Nephron (organoid): ENCODE measurements at regions not wholly inside any gene's neighbourhood (a gene's known extent, or its start where the extent isn't known, plus 50 kb on each side); places are given as distances from the start of the nearest gene placed in this dataset.

Experiments used
- H3K27ac Mint-ChIP-seq, 3 experiments: 2 replicates each; pipeline ENCODE4 v1.8.0; 2020; ENCODE audit warnings: mixed read lengths in 3 of 3, mild to moderate bottlenecking in 2 of 3, moderate library complexity in 1 of 3
- H3K27me3 Mint-ChIP-seq: 2 replicates; pipeline ENCODE4 v1.8.0; 2021; ENCODE audit warnings: low read depth, mild to moderate bottlenecking, moderate library complexity, mixed read lengths
- H3K36me3 Mint-ChIP-seq: 2 replicates; pipeline ENCODE4 v1.8.0; 2020; ENCODE audit warnings: low read depth, mixed read lengths
- H3K4me1 Mint-ChIP-seq: 2 replicates; pipeline ENCODE4 v1.8.0; 2020; ENCODE audit warnings: mixed read lengths
- H3K4me3 Mint-ChIP-seq, 3 experiments: 2 replicates each; pipeline ENCODE4 v1.8.0; 2020; ENCODE audit warnings: mild to moderate bottlenecking in 3 of 3, mixed read lengths in 3 of 3, moderate library complexity in 2 of 3
- H3K9me3 Mint-ChIP-seq: 2 replicates; pipeline ENCODE4 v1.8.0; 2020; ENCODE audit warnings: mixed read lengths
- TF ChIP-seq, protein P1 (sequence below), 3 experiments: fragments of 200-600 bp; sonication (generic); IDR thresholded peaks; one replicate each; pipeline ENCODE4 v1.5.0; 2021; ENCODE audit warnings: antibody characterized with exemption in 3 of 3; ENCODE audit not compliant: unreplicated experiment in 3 of 3

DNA sequence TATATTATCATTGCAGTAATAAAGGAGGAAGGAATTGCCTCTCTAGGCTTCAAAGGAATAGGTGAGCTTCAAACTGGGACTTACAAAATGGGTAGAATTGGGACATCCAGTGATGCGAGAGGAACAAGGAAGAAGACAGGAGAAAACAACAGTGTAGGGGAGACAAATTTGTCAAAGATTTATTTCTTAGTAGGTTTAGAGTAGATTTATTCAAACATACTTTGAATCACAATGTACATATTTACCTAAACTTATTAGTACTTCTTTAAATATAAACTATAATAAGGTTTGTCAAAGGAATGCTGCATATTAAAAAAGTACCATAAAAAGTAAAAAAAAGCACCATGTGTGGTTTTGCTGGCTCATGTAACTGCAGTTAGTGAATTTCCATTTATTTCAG is 161.4 kb upstream of the CDH2 start:
- no peaks in the 10 kb centered on the region for H3K36me3 Mint-ChIP-seq
- H3K4me3 Mint-ChIP-seq: no peak overlapping the region
- TF ChIP-seq, protein P1, sequence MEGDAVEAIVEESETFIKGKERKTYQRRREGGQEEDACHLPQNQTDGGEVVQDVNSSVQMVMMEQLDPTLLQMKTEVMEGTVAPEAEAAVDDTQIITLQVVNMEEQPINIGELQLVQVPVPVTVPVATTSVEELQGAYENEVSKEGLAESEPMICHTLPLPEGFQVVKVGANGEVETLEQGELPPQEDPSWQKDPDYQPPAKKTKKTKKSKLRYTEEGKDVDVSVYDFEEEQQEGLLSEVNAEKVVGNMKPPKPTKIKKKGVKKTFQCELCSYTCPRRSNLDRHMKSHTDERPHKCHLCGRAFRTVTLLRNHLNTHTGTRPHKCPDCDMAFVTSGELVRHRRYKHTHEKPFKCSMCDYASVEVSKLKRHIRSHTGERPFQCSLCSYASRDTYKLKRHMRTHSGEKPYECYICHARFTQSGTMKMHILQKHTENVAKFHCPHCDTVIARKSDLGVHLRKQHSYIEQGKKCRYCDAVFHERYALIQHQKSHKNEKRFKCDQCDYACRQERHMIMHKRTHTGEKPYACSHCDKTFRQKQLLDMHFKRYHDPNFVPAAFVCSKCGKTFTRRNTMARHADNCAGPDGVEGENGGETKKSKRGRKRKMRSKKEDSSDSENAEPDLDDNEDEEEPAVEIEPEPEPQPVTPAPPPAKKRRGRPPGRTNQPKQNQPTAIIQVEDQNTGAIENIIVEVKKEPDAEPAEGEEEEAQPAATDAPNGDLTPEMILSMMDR (IDR thresholded peaks at IDR 0.05; ENCODE audit: unreplicated experiment in 3 of 3): no peak
- H3K4me1 Mint-ChIP-seq: no peaks in the 10 kb centered on the region
- no peak overlapping the region for H3K27ac Mint-ChIP-seq
- H3K27me3 Mint-ChIP-seq: no peaks in the 10 kb centered on the region
- H3K9me3 Mint-ChIP-seq: no peaks in the 10 kb centered on the region

DNA sequence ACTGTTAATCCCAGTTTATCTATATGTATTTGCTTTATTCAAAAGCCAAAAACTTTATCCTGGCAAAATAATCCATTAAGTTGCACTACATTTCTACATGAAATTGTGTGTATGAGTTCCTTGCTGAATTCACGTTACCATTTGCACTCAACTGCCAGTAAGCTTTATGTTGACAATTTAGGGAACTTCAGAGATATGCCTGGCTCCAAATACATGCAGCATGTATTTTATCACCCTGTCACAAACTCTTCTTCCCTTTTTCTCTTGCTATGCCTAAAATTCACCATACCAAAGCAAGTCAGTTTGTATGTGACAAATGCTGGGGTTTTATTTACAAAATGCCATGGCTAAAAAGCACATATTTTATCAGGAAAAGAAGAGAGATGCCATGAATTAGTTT is 157.6 kb upstream of the CDH2 start:
- TF ChIP-seq, protein P1 (IDR thresholded peaks at IDR 0.05; ENCODE audit: unreplicated experiment in 3 of 3): no peak
- Mint-ChIP-seq H3K27me3 (no peaks in the 10 kb centered on the region), H3K4me3 (no peak overlapping the region), H3K9me3 (no peaks in the 10 kb centered on the region), H3K4me1 (no peaks in the 10 kb centered on the region), H3K27ac (no peak overlapping the region), H3K36me3 (no peaks in the 10 kb centered on the region)

DNA sequence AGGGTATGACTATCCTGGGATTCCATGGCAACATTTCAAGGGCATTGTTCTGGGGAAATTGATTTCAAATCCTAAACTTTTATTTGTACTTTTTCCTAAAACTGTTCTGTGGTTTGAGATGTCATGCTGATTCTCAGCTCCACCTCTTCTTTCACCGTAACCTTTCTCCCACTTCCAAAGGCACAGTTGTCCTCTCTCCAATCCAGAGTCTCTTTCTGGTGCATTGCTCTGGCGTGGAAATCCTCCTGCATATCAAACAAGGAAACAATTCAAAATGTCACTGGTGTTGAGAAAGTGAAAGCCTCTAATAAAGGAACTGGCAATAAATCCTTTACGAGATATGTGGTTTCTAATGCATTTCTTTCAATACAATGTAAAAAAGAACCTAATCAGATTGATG is 155.1 kb upstream of the CDH2 start:
- no peaks in the 10 kb centered on the region for H3K36me3 Mint-ChIP-seq
- H3K4me3 Mint-ChIP-seq: no peak overlapping the region
- H3K27me3 Mint-ChIP-seq: no peaks in the 10 kb centered on the region
- no peaks in the 10 kb centered on the region for H3K4me1 Mint-ChIP-seq
- TF ChIP-seq, protein P1 (IDR thresholded peaks at IDR 0.05; ENCODE audit: unreplicated experiment in 3 of 3): no peak
- no peak overlapping the region for H3K27ac Mint-ChIP-seq
- no peaks in the 10 kb centered on the region for H3K9me3 Mint-ChIP-seq

DNA sequence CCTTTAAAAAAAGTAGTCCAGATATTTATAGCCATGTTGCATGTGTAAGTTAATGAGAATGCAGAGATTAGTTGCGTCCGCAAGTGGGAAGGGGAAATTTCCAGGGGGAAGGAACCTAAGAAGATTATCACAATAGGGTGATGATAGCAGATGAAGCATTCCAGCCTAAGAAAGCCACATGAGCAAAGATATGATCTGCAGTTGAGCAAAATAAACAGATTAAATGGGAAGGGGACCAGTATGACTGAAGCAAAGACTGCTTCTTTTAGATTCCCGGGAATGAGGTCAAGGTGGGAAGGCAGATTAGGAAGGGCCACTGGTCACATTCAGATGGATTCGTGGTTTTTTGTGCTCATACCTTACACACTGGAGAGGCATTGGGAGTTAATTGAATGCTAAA is 154.6 kb upstream of the CDH2 start:
- no peak overlapping the region for H3K27ac Mint-ChIP-seq
- H3K9me3 Mint-ChIP-seq: no peaks in the 10 kb centered on the region
- TF ChIP-seq, protein P1 (IDR thresholded peaks at IDR 0.05; ENCODE audit: unreplicated experiment in 3 of 3): no peak
- no peak overlapping the region for H3K4me3 Mint-ChIP-seq
- no peaks in the 10 kb centered on the region for H3K36me3 Mint-ChIP-seq
- H3K4me1 Mint-ChIP-seq: no peaks in the 10 kb centered on the region
- H3K27me3 Mint-ChIP-seq: no peaks in the 10 kb centered on the region

DNA sequence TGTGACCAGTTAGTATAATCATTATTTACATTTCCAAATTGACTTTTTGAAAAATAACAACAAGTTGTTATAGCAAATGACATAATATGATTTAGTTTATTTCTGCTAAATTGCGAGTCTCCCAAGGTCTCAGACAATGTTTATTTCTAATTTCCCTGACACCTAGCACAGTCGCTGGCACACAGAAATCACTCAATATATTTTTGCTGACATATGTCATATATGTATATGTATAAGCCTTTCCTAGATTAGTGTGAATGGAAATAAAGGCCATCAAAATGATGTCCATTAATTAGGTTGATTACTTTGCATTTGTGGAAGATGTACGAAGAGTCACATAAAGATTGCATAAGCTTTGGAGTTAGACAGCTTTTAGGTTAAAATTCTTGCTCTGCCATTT is 136.7 kb upstream of the CDH2 start:
- Mint-ChIP-seq H3K36me3 (no peaks in the 10 kb centered on the region), H3K9me3 (no peaks in the 10 kb centered on the region), H3K27ac (no peak overlapping the region), H3K27me3 (no peaks in the 10 kb centered on the region), H3K4me1 (no peaks in the 10 kb centered on the region), H3K4me3 (no peak overlapping the region)
- TF ChIP-seq, protein P1 (IDR thresholded peaks at IDR 0.05; ENCODE audit: unreplicated experiment in 3 of 3): no peak

DNA sequence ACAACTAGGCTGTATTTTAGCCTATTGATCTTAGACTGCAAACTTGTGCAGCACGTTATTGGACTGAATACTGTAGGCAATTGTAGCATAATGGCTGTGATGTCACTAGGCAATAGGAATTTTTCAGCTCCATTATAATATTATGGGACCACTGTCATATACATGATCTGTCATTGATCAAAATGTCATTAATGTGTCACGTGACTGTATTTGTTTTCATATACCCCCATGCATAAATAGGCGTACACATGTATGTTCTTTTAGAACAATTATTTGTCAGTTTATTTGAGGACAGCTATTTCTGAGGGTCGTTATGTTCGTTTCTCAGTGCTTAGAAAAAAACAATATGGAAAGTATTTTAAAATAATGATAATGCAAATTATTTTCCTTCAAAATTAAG is 111.9 kb upstream of the CDH2 start:
- TF ChIP-seq, protein P1 (IDR thresholded peaks at IDR 0.05; ENCODE audit: unreplicated experiment in 3 of 3): no peak
- Mint-ChIP-seq H3K36me3 (no peaks in the 10 kb centered on the region), H3K27ac (no peak overlapping the region), H3K9me3 (no peaks in the 10 kb centered on the region), H3K4me1 (no peaks in the 10 kb centered on the region), H3K4me3 (no peak overlapping the region), H3K27me3 (no peaks in the 10 kb centered on the region)
